Right forelimb (tissue), 1 donor: ENCODE measurements at regions not wholly inside any gene's neighbourhood (a gene's known extent, or its start where the extent isn't known, plus 50 kb on each side); places are given as distances from the start of the nearest gene placed in this dataset.

Experiments used
- DNase-seq: peaks from one replicate; pipeline ENCODE4 v3.0.0-alpha.2; 2018

GRCh38 chr5:74139589-74139988, 500.9 kb downstream of the ENC1 start:
- no peak for DNase-seq

- no peak for DNase-seq
Observed at GRCh38 chr5:74138721-74139120, 501.8 kb downstream of the ENC1 start.

GRCh38 chr5:74136276-74136825, 504.2 kb downstream of the ENC1 start:
- no peak for DNase-seq

- no peak for DNase-seq
Observed at GRCh38 chr5:74135033-74135432, 505.5 kb downstream of the ENC1 start.

GRCh38 chr5:74132485-74132884, 506.5 kb downstream of the ARHGEF28 start:
- DNase-seq = no peak

GRCh38 chr5:74131250-74131649, 505.3 kb downstream of the ARHGEF28 start:
- no peak for DNase-seq

GRCh38 chr5:74130155-74130897, 504.3 kb downstream of the ARHGEF28 start:
- no peak for DNase-seq

GRCh38 chr5:74127381-74128320, 501.7 kb downstream of the ARHGEF28 start:
- no peak for DNase-seq

GRCh38 chr5:74126294-74126693, 500.3 kb downstream of the ARHGEF28 start:
- no peak for DNase-seq

- DNase-seq = no peak
Observed at GRCh38 chr5:74124826-74125225, 498.8 kb downstream of the ARHGEF28 start.

- peak; percentile 53 for DNase-seq
Observed at GRCh38 chr5:74123929-74124328, 497.9 kb downstream of the ARHGEF28 start.

GRCh38 chr5:74122979-74123590, 497.1 kb downstream of the ARHGEF28 start:
- no peak for DNase-seq

- no peak for DNase-seq
Observed at GRCh38 chr5:74122175-74122574, 496.2 kb downstream of the ARHGEF28 start.

GRCh38 chr5:74120585-74120984, 494.6 kb downstream of the ARHGEF28 start:
- DNase-seq = no peak

GRCh38 chr5:74118071-74118470, 492.1 kb downstream of the ARHGEF28 start:
- DNase-seq = no peak

GRCh38 chr5:74116984-74117383, 491.0 kb downstream of the ARHGEF28 start:
- no peak for DNase-seq

GRCh38 chr5:74116266-74116665, 490.3 kb downstream of the ARHGEF28 start:
- no peak for DNase-seq

- DNase-seq = no peak
Observed at GRCh38 chr5:74113927-74114326, 487.9 kb downstream of the ARHGEF28 start.

GRCh38 chr5:74113196-74113540, 487.2 kb downstream of the ARHGEF28 start:
- no peak for DNase-seq

GRCh38 chr5:74112372-74113195, 486.6 kb downstream of the ARHGEF28 start:
- DNase-seq = no peak

GRCh38 chr5:74111764-74112163, 485.8 kb downstream of the ARHGEF28 start:
- no peak for DNase-seq

GRCh38 chr5:74109344-74109743, 483.3 kb downstream of the ARHGEF28 start:
- DNase-seq = no peak
